Upper lobe of right lung (tissue), 1 donor: ENCODE measurements at regions not wholly inside any gene's neighbourhood (a gene's known extent, or its start where the extent isn't known, plus 50 kb on each side); places are given as distances from the start of the nearest gene placed in this dataset.

ENCODE experiments used
- ATAC-seq: fragments of 200-7000 bp; cut with Tn5 transposase; one replicate; pipeline ENCODE4 v1.9.1; 2020; ENCODE audit warnings: mild to moderate bottlenecking, moderate library complexity
- DNase-seq: peaks from one replicate; pipeline ENCODE4 v3.0.0-alpha.2; 2020
- H3K27ac ChIP-seq: fragments of 200-600 bp; one replicate; pipeline ENCODE4 v1.8.0; 2022
- H3K27me3 ChIP-seq: fragments of 200-600 bp; one replicate; pipeline ENCODE4 v1.8.0; 2022; ENCODE audit warnings: mild to moderate bottlenecking
- H3K36me3 ChIP-seq: fragments of 200-600 bp; one replicate; pipeline ENCODE4 v1.8.0; 2022
- H3K4me1 ChIP-seq: fragments of 200-600 bp; one replicate; pipeline ENCODE4 v1.8.0; 2022
- H3K4me3 ChIP-seq: fragments of 200-600 bp; one replicate; pipeline ENCODE4 v1.8.0; 2022; ENCODE audit warnings: mild to moderate bottlenecking
- H3K9me3 ChIP-seq: fragments of 200-600 bp; one replicate; pipeline ENCODE4 v1.8.0; 2022
- CTCF ChIP-seq: fragments of 200-600 bp; IDR thresholded peaks from one replicate; pipeline ENCODE4 v1.8.0; 2022; ENCODE audit warnings: antibody characterized with exemption
- intact Hi-C: fragments of 100-400 bp; cut with DNase I; formaldehyde crosslinking; loops from one replicate; pipeline ENCODE4 v1.11.0; 2022
- donor health status: DM: no; HTN: yes; CAD: no; lungs with severe emphysema.

- no peak overlapping the region for H3K4me3 ChIP-seq
- TF ChIP-seq CTCF = no peak
- no peaks in the 10 kb centered on the region for H3K9me3 ChIP-seq
- H3K27ac ChIP-seq = no peak overlapping the region
- no peaks in the 10 kb centered on the region for H3K4me1 ChIP-seq
- DNase-seq = no peak
- ATAC-seq = no peak
- no peaks in the 10 kb centered on the region for H3K36me3 ChIP-seq
- H3K27me3 ChIP-seq = no peaks in the 10 kb centered on the region
- intact Hi-C loops = no loop called here
These were observed 458.6 kb upstream of the CLINT1 start for GRCh38 chr5:158317507-158317906.

GRCh38 chr5:158313733-158314464 is 455.0 kb upstream of the CLINT1 start:
- DNase-seq (no peak), ATAC-seq (no peak)
- H3K9me3 ChIP-seq = no peaks in the 10 kb centered on the region
- no peak overlapping the region for H3K27ac ChIP-seq
- no peak for TF ChIP-seq CTCF
- intact Hi-C loops = no loop called here
- no peaks in the 10 kb centered on the region for H3K4me1 ChIP-seq
- H3K4me3 ChIP-seq = no peak overlapping the region
- H3K36me3 ChIP-seq = no peaks in the 10 kb centered on the region
- H3K27me3 ChIP-seq = no peaks in the 10 kb centered on the region

DNA sequence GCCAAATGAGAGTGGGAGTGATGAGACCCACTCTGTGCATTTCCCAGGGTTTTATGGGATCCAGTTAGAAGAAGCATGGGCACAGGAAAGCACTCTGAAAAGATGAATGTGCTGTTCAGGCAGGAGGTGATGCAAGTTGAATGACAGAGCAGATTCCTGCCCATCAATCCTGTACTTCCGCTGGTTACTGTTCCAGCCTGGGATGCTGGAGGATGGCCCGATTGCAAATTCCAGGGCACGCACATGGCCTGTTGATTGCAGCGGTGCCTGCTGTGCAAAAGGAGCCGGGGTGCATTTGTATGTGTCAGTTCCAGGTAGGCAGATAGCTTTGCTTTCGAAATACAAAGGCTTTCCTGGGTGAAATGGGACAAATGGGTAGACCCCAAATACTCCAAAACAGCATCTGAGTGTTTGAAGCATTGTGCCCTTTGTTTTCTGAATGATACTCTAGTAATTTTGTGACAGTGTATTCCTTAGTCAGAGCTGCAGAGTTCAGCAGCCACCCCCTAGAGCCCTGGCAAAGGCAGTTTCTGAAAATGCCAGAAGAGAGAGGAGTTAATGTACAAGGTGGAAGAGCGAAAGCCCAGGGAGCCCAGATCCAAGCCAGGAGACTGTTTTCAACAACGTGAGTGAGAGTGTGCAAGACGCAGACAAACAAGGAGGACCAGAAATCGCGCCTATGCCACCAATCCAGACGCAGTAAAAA is 454.2 kb upstream of the CLINT1 start:
- ATAC-seq = no peak
- no peak for TF ChIP-seq CTCF
- Histone ChIP-seq H3K36me3 (no peaks in the 10 kb centered on the region), H3K9me3 (no peaks in the 10 kb centered on the region), H3K4me3 (no peak overlapping the region), H3K27me3 (no peaks in the 10 kb centered on the region), H3K27ac (no peak overlapping the region), H3K4me1 (no peaks in the 10 kb centered on the region)
- intact Hi-C loops = no loop called here
- no peak for DNase-seq

DNA sequence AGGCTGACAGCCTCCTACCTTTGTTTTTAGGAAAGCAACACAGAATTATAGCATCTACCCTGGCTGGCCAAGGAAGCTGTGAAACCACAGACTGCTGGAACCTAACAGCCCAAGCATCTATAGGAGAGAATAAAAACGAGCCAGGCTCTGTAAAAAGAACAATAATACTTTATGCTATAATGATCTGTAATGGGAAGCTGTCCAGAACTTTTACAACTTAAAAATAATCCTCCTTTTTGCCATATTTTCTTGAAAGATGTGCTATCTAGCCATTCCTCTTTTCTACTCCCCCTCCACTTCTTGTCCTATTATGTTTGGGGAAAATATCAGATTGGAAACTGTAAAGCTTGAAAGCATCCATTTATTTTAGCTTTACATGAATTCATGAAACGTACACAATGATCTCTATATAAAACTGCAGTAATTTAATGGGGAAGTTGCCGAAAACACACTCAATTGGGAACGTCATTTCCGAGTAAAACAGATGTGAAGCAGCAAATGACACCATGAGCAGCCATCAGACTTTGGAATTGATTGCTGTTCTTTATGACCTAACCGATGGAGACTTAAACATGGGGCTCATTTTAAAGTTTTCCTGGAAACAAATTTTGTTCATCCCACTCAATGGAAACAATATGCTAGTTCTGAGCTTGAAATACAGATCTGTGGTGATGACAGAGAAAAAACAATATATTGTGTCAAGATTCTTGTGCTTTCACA is 450.3 kb upstream of the CLINT1 start:
- no peak for ATAC-seq
- Histone ChIP-seq H3K27ac (no peak overlapping the region), H3K9me3 (no peaks in the 10 kb centered on the region), H3K36me3 (no peaks in the 10 kb centered on the region), H3K27me3 (no peaks in the 10 kb centered on the region), H3K4me1 (no peaks in the 10 kb centered on the region), H3K4me3 (no peak overlapping the region)
- no peak for DNase-seq
- intact Hi-C loops = no loop called here
- no peak for TF ChIP-seq CTCF

DNA sequence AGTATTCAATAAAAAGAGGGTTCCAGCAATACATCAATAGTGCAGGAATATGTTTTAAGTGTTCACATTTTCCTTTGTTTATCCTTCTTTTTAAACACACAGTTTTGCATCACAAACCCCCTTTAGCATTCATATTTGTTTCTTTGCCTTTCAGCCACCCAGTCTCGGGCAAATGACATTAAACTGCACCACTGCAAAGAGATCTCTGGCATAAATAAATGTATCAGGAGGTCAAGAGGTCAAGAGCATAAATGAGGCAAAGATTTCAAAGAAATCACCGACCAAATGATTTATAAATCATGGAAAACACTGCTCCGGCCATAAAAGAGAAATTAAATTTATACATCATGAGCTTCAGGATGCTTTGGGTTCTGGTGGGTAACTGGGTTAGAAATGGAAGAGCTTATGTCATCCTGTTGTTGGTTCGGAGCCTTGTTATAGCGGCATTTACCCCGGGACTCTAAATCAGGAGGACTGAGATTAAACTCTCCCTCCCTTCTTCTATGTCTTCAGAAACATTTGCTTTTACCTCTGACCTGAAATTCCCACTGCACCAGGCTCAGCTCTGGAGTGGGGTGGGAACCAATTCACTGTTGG is 449.6 kb upstream of the CLINT1 start:
- Histone ChIP-seq H3K27me3 (no peaks in the 10 kb centered on the region), H3K36me3 (no peaks in the 10 kb centered on the region), H3K4me1 (no peaks in the 10 kb centered on the region), H3K4me3 (no peak overlapping the region), H3K9me3 (no peaks in the 10 kb centered on the region), H3K27ac (no peak overlapping the region)
- TF ChIP-seq CTCF = no peak
- intact Hi-C loops = no loop called here
- DNase-seq (no peak), ATAC-seq (no peak)
